HG02763 (cell line): ENCODE measurements at regions not wholly inside any gene's neighbourhood (a gene's known extent, or its start where the extent isn't known, plus 50 kb on each side); places are given as distances from the start of the nearest gene placed in this dataset.
"Not testable (repeated sequence)": the region's sequence is repeated elsewhere in the genome, so short reads cannot be mapped to it uniquely, and the experiment has no call there.

Experiments used
- ATAC-seq: cut with Tn5 transposase; IDR thresholded peaks from one replicate; pipeline ENCODE4 v1.9.1; 2021; ENCODE audit warnings: mild to moderate bottlenecking, moderate library complexity; ENCODE audit not compliant: unreplicated experiment

DNA sequence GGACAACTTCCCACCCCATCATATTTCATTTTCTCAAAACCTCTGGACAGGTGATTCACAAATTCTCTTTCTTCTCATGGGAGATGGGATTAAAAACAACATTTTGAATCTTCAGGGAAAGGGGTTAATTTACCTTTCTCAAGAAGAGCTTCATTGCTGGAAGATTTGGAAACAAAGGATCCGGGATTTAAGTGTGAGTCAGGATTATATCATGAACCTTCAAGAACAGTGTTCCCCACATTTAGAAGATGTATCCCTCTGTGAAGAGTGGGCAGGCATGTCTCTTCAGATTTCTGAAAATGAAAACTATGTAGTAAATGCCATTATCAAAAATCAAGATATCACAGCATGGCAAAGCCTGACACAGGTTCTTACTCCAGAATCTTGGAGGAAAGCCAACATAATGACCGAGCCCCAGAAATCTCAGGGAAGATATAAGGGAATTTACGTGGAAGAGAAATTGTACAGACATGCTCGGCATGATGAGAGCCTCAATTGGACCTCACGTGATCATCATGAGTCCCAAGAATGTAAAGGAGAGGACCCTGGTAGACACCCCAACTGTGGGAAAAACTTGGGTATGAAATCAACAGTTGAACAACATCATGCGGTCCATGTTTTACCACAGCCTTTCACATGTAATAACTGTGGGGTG lies 99.5 kb upstream of the GPR39 start:
- not testable (repeated sequence) for ATAC-seq

DNA sequence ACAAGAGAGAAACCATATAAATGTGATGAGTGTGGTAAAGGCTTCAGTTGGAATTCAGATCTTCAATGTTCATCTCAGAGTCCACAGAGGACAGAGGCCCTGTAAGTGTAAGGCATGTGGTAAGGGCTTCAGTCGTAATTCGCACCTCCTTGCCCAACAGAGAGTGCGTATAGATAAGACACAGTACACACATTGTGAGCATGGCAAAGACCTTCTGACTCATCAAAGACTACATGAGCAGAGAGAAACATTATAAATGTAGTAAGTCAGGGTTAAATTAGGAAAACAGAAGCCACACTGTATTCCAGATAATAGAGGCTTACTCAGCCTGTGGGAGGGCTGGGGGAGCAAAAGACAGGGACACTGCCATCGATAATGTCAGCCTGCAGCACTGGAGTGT lies 98.1 kb upstream of the GPR39 start:
- not testable (repeated sequence) for ATAC-seq

DNA sequence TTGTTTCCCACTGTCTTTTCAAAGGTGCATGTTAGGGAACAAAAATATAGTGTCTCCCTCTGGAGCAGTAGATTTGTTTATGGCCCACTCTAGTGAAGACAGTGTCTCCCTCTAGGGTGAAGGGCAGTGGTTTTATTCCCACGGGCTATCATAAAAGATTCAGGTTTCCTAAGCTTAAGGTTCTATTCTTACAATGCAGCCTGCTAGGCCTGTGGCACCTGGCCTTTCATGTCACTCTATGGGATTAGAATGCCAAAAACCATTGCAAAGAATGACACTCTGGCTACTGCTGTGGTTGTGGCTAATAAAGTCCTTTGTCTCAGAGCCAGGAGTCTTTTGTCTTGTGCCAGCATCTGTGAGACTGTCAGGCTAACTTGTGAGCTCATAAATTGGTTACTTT lies 92.6 kb upstream of the GPR39 start:
- ATAC-seq, result not testable (repeated sequence)

DNA sequence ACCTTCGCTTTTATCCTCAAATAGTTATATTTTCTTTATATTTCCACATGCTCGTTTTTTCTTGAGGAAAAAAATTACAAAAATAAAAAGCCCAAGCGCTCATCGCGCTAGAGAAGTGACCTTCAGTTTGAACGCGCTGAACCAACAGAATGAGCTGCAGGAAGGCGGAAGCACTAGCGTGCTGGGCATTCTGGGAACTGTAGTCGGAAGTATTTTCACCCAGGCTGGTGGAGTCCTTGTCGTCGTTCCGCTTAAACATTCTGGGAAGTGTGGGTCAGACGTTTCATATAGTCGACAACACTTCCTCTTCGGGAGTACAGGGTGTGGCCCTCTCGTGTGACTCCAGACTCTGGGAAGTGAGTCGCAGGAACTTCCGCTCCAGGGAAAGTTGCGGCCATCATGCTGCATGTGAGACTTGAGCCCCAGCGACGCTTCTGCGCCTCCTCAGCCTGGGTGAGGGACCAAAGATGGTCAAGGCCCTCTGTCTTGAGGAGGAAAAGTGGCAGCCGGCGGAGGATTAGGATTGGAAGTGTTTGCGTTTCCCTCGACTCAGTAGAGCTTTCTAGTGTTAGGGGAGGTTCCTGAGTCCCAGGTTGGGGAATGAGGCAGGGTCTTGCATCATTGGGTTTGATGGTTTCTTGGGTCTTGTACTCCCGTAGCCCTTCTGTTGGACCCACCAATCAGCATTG lies 84.1 kb upstream of the GPR39 start:
- not testable (repeated sequence) for ATAC-seq

DNA sequence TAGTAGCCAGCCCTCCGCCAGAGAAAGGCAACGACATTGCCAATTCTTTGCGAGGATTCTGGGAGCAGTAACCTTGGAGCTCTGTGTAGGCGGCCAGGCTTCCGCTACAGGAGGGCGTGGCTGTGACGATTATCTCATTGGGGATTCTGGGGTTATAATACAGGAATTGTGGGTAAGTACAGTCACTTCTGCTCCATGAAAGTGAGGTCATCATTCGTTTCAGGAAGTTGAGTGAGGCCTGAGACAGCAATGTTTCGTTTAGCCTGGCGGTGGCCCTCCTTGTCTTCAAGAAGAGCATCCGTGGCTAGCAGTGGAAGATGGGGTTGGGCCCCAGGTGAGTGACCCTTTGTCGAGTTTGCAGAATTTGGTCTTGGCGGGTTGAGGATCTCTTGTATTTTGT lies 79.5 kb upstream of the GPR39 start:
- ATAC-seq, result not testable (repeated sequence)

DNA sequence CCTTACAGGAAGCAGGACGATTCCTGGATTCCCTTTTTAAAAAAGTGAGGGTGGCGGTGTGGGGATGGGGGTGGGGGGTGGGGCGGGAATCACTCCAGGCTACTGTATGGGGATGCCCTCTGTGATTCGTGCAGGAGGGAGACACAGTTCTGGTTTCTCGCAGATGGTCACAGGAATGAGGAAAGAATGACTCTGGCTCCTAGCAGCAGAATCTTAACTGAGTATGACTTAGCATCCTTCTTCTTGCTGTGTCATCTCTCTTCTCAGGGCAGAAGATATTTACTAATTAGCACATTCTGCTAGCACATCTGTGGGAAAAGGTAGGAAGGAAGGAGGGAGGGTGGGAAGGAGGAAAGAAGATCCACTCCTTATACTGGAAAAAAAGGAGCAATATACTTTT lies 78.8 kb upstream of the GPR39 start:
- ATAC-seq, result not testable (repeated sequence)

DNA sequence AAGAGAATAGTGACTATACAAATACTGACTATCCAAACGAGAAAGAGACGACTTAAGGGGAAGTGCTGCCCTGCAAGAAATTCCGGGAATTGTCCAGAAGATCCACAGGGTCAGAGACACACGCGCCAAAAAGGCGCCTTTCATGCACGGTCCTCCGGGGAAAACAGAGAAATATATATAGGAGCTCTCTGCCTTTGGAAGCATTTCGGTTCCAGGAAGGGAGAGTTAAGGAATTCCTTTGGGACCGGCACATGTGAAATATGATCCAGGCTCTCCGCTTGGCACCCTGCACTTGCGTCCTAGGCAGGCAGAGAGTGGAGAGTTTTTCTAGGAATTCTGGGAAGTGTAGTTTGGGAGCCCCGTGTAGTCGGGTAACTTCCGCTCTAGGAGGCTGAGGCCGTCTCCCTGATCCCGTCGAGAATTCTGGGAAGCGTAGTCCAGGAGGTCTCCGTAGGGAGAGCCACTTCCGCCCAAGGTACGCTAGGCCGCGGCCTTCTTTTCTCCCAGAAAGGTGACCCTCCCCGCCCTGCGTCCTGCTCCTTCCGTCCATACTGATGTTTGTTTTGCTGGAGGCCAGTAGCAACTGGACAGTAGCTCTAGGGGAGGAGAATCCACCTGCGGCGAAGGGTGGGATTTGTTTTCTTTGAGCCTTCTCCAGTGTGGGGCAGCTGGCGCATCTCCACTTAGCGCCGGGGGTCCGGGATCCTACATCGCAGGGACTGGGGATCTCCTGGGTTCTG lies 69.4 kb upstream of the GPR39 start:
- not testable (repeated sequence) for ATAC-seq

DNA sequence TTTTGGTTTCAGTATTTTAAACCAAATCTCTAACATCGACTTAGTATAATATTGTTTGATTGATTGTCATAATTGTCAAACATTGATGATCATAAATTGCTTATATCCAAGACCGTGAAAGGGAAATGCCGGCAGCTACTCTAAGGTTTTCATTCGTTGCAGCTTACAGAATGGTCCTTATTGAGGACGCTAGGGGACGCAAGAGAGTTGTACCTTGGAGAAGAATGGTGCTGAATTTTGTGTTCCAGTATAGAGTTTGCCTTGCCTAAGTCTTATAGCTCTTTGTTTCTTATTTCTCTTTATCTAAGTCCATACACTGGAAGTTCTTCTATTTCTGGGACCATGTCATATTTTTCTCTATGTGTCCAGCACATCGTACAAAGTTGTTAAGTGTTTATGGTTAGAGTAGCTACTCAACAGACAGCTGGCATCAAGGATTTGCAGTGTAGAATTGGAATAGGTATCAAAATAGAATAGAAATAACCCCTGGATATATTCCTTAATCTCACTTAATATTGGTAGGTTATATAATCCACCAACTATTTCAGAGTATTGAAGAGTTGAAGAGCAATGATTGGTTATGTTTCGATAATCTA lies 67.4 kb upstream of the GPR39 start:
- not testable (repeated sequence) for ATAC-seq

DNA sequence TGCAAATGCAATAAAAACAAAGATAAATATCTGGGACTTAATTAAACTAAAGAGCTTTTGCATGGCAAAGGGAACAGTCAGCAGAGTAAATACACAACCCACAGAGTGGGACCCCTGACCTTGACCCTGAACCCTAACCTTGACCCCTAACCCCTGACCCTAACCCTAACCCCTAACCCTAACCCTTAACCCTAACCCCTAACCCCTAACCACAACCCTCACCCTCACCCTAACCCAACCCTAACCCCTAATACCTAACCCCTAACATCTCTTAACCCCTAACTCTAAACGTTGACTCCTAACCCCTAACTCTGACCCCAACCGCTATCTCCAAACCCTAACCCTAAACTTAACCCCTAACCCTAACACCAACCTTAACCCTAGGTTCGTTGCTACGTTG lies 64.9 kb upstream of the GPR39 start:
- ATAC-seq, result not testable (repeated sequence)

DNA sequence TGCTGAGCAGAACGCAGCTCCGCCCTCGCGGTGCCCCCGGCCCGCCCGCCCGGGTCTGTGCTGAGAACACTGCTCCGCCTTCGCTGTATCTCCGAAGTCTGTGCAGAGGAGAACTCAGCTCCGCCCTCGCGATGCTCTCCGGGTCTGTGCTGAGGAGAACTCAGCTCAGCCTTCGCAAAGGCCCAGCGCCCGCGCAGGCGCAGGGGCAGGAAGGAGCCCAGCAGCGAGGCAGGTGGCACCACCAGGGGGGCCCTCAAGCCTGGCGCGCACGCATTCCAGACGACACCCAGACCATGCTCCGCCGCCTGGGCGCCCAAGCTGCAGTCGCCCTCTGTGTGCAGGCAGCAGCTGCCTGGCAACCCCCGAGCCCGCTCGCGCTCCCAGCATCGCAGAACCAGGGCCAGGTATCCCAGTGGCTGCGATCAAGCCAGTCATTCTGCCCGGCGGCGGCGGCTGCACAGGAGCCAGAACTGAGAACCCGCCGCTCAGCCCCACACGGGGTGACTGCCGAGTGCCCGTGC lies 64.1 kb upstream of the GPR39 start:
- not testable (repeated sequence) for ATAC-seq

DNA sequence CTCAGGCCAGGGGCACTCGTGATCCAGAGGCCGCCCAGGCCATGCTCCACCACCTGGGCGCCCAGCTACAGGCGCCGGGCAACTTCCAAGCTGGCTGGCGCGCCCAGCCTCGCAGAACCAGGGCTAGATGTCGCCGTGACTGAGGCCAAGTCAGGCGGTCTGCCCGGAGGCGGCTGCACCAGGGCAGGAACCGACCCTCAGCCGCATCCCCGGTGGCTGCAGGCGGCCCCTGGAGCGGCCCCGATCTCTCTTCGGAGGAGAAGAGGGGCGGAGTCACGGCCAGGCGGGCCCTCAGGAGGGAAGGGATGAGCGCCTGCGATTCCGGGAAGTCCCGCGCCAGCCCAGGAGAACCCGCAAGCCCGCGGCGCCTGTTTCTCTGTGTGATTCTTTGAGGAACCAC lies 63.2 kb upstream of the GPR39 start:
- not testable (repeated sequence) for ATAC-seq

DNA sequence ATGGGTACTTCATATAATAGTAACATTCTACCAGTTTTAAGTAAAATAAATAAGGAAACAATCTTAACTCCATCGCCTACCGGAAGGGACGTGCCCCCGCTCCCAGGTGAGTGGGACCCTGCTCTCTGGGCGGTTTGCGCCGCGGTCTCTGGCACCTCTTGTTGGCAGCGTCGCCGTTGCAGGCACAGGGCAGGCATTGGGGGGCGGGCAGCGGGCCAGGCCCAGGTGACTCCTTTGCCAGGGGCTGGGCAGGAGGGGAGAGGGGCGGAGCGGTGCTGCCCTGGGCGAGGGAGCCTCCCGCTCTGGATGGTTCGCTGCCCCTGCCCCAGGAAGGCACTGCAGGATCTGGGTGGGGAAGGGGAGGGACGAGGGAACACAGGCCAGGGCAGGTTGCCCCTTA lies 55.6 kb upstream of the GPR39 start:
- ATAC-seq, result not testable (repeated sequence)

DNA sequence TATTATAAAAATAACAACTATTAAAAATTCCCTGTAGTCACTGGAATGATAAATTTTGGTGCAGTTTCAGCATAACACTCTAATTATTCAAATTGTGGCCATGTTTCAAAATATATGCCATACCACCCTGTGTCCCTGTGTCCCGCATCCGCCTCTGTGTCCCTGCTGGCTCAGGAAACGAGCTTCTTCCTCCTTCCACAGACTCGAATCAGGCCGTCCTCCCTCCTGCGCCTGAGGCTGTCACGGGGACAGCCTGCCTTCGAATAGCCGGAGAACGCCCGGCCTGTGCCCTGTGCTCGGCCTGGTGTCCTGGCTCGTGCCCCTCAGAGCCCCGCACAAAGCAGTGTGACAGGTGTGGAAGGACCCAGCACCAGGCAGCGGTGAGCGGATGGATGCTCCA lies 55.1 kb upstream of the GPR39 start:
- not testable (repeated sequence) for ATAC-seq

DNA sequence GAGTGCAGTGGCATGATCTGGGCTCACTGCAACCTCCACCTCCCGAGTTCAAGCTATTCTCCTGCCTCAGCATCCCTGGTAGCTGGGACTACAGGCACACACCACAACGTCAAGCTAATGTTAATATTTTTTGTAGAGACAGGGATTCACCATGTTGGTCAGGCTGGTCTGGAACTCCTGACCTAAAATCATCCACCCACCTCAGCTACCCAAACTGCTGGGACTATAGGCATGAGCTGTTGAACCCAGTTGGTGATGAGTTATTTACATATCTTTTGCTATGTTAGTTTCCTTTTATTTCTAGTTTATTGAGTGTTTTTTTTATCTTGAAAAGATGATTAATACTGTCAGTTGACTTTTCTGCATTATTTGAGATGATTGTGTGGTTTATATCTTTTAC lies 53.3 kb upstream of the GPR39 start:
- not testable (repeated sequence) for ATAC-seq

DNA sequence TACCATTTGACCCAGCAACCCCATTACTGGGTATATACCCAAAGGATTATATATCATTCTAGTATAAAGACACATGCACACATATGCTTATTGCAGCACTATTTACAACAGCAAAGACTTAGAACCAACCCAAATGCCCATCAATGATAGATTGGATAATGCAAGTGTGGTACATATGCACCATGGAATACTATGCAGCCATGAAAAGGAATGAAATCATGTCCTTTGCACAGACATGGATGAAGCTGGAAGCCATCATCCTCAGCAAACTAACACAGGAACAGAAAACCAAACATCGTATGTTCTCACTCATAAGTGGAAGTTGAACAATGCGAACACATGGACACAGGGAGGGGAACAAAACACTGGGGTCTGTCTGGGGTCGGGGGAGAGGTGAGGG lies 50.6 kb upstream of the GPR39 start:
- not testable (repeated sequence) for ATAC-seq

DNA sequence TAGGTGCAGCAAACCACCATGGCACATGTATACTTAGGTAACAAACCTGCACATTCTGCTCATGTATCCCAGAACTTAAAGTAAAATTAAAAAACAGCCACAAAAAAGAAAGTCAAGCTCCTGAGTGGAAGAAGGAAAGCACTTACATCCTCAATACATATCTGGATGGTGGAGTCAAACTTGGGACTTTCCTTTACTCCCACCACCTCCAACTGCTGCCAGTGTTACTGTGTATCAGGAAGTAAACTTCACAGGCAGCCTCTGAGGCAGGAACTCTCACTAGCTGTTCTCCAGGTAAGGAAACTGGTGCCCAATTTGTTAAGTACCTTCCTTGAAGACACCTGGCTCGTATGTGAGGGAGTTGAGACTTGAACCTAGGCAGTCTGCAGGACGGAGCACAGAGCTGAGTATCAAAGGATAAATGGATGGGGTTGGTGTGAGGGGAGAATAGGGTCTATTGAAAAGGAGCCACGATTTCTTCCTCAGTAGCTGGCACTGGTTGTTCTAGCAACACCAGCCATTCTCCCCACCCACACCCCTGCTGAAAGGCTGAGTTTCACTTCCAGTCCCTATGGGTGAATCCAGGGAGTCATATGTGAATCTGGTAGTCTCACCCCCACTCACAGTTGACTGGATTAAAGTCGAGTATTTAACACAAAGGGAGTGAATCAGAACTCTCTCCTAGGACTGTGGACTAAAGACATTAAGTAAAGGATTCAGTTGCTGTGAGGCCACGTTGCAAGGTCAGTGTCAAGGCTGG lies 50.0 kb upstream of the GPR39 start:
- ATAC-seq, result no peak
